GM21619 (cell line): ENCODE measurements at regions not wholly inside any gene's neighbourhood (a gene's known extent, or its start where the extent isn't known, plus 50 kb on each side); places are given as distances from the start of the nearest gene placed in this dataset.

ENCODE experiments used
- ATAC-seq: cut with Tn5 transposase; IDR thresholded peaks from one replicate; pipeline ENCODE4 v1.9.1; 2021; ENCODE audit not compliant: unreplicated experiment

- ATAC-seq = no peak
Measured at GRCh38 chr2:65553504-65554074, 121.2 kb upstream of the SPRED2 start.

- ATAC-seq = no peak
Measured at GRCh38 chr2:65551528-65551927, 119.1 kb upstream of the SPRED2 start.

- no peak for ATAC-seq
Measured at GRCh38 chr2:65550246-65550645, 117.8 kb upstream of the SPRED2 start.

- ATAC-seq = no peak
Measured at GRCh38 chr2:65549631-65550030, 117.2 kb upstream of the SPRED2 start.

- ATAC-seq = no peak
Measured at GRCh38 chr2:65549257-65549627, 116.8 kb upstream of the SPRED2 start.

GRCh38 chr2:65548576-65549256, 116.3 kb upstream of the SPRED2 start:
- no peak for ATAC-seq

- no peak for ATAC-seq
Measured at GRCh38 chr2:65548064-65548463, 115.7 kb upstream of the SPRED2 start.

GRCh38 chr2:65545837-65546805, 113.7 kb upstream of the SPRED2 start:
- ATAC-seq = no peak

- ATAC-seq = no peak
Measured at GRCh38 chr2:65541773-65542172, 109.4 kb upstream of the SPRED2 start.

GRCh38 chr2:65539633-65540032, 107.2 kb upstream of the SPRED2 start:
- no peak for ATAC-seq

- no peak for ATAC-seq
Measured at GRCh38 chr2:65537651-65538385, 105.4 kb upstream of the SPRED2 start.

- ATAC-seq = peak; percentile 85
Measured at GRCh38 chr2:65536596-65536995, 104.2 kb upstream of the SPRED2 start.

GRCh38 chr2:65532937-65533336, 100.5 kb upstream of the SPRED2 start:
- no peak for ATAC-seq

- ATAC-seq = no peak
Measured at GRCh38 chr2:65532326-65532725, 99.9 kb upstream of the SPRED2 start.

GRCh38 chr2:65530547-65531320, 98.3 kb upstream of the SPRED2 start:
- no peak for ATAC-seq

GRCh38 chr2:65529419-65529818, 97.0 kb upstream of the SPRED2 start:
- no peak for ATAC-seq

GRCh38 chr2:65528241-65528574, 95.8 kb upstream of the SPRED2 start:
- no peak for ATAC-seq

- no peak for ATAC-seq
Measured at GRCh38 chr2:65527451-65528240, 95.2 kb upstream of the SPRED2 start.

- ATAC-seq = no peak
Measured at GRCh38 chr2:65525616-65526231, 93.3 kb upstream of the SPRED2 start.
